HEK293T (cell line): ENCODE measurements at regions not wholly inside any gene's neighbourhood (a gene's known extent, or its start where the extent isn't known, plus 50 kb on each side); places are given as distances from the start of the nearest gene placed in this dataset.

Experiments
- BHLHE40 ChIP-seq: fragments of 450-650 bp; IDR thresholded peaks from 2 replicates; pipeline ENCODE4 v1.6.1; 2016; ENCODE audit warnings: mild to moderate bottlenecking, moderate library complexity, borderline replicate concordance
- CTBP1 ChIP-seq: fragments of 450-650 bp; IDR thresholded peaks from 2 replicates; pipeline ENCODE4 v1.6.1; 2016; ENCODE audit warnings: borderline replicate concordance
- ELF4 ChIP-seq: fragments of 450-650 bp; IDR thresholded peaks from 2 replicates; pipeline ENCODE4 v1.6.1; 2017; ENCODE audit warnings: antibody characterized with exemption
- FOXK2 ChIP-seq: fragments of 450-650 bp; IDR thresholded peaks from 2 replicates; pipeline ENCODE4 v1.6.1; 2016; ENCODE audit warnings: mild to moderate bottlenecking
- FOXM1 ChIP-seq: fragments of 450-650 bp; IDR thresholded peaks from 2 replicates; pipeline ENCODE4 v1.6.1; 2017; ENCODE audit warnings: mild to moderate bottlenecking, borderline replicate concordance
- HDGF ChIP-seq: fragments of 450-650 bp; IDR thresholded peaks from 2 replicates; pipeline ENCODE4 v1.6.1; 2017; ENCODE audit warnings: antibody characterized with exemption, borderline replicate concordance
- L3MBTL2 ChIP-seq: fragments of 450-650 bp; conservative IDR thresholded peaks from 2 replicates; pipeline ENCODE4 v1.6.1; 2016; ENCODE audit warnings: mild to moderate bottlenecking
- NFRKB ChIP-seq: fragments of 450-650 bp; IDR thresholded peaks from 2 replicates; pipeline ENCODE4 v1.6.1; 2016; ENCODE audit warnings: mild to moderate bottlenecking, moderate library complexity
- PKNOX1 ChIP-seq: fragments of 450-650 bp; IDR thresholded peaks from 2 replicates; pipeline ENCODE4 v1.6.1; 2016
- SP1 ChIP-seq: fragments of 450-650 bp; IDR thresholded peaks from 2 replicates; pipeline ENCODE4 v1.6.1; 2017
- SUZ12 ChIP-seq: fragments of 450-650 bp; IDR thresholded peaks from 2 replicates; pipeline ENCODE4 v1.6.1; 2016; ENCODE audit warnings: mild to moderate bottlenecking
- ZNF384 ChIP-seq: fragments of 450-650 bp; IDR thresholded peaks from 2 replicates; pipeline ENCODE4 v1.6.1; 2016

GRCh38 chr7:369476-370258, 79.7 kb downstream of the FOXL3 start:
- TF ChIP-seq SP1 (no peak), BHLHE40 (no peak), HDGF (no peak), NFRKB (no peak), L3MBTL2 (no peak), ELF4 (no peak), SUZ12 (no peak), FOXK2 (no peak), CTBP1 (no peak), PKNOX1 (no peak), ZNF384 (no peak), FOXM1 (no peak)
